B cell (primary cell): ENCODE measurements at regions not wholly inside any gene's neighbourhood (a gene's known extent, or its start where the extent isn't known, plus 50 kb on each side); places are given as distances from the start of the nearest gene placed in this dataset.

ENCODE experiments used
- CTCF ChIP-seq: fragments of 200-600 bp; IDR thresholded peaks from one replicate; pipeline ENCODE4 v1.8.0; 2022; ENCODE audit warnings: antibody characterized with exemption, mild to moderate bottlenecking
- EZH2 ChIP-seq: IDR thresholded peaks from 2 replicates; pipeline ENCODE4 v1.6.1; 2012; ENCODE audit warnings: borderline replicate concordance, low read depth, mild to moderate bottlenecking, moderate library complexity, low read length; ENCODE audit not compliant: insufficient read depth, poor library complexity, severe bottlenecking

- TF ChIP-seq CTCF (no peak), EZH2 (no peak)
Measured at GRCh38 chr11:15473954-15474837, 359.5 kb downstream of the INSC start.
